ENCODE measurements at regions not wholly inside any gene's neighbourhood (a gene's known extent, or its start where the extent isn't known, plus 50 kb on each side); places are given as distances from the start of the nearest gene placed in this dataset.

- DNase-seq = no peak
Measured at GRCh38 chr2:177072090-177072489, 140.5 kb upstream of the HNRNPA3 start.

GRCh38 chr2:177073611-177074010, 139.0 kb upstream of the HNRNPA3 start:
- DNase-seq = no peak

GRCh38 chr2:177074099-177074710, 138.4 kb upstream of the HNRNPA3 start:
- no peak for DNase-seq

- no peak for DNase-seq
Measured at GRCh38 chr2:177075254-177075653, 137.3 kb upstream of the HNRNPA3 start.

- no peak for DNase-seq
Measured at GRCh38 chr2:177076636-177077179, 135.9 kb upstream of the HNRNPA3 start.

GRCh38 chr2:177077778-177078177, 134.8 kb upstream of the HNRNPA3 start:
- DNase-seq = no peak

GRCh38 chr2:177078416-177078815, 134.2 kb upstream of the HNRNPA3 start:
- no peak for DNase-seq

GRCh38 chr2:177078855-177079254, 133.7 kb upstream of the HNRNPA3 start:
- DNase-seq = no peak

- DNase-seq = no peak
Measured at GRCh38 chr2:177080746-177081284, 131.8 kb upstream of the HNRNPA3 start.

- DNase-seq = no peak
Measured at GRCh38 chr2:177084607-177085006, 128.0 kb upstream of the HNRNPA3 start.

GRCh38 chr2:177088529-177088928, 124.1 kb upstream of the HNRNPA3 start:
- no peak for DNase-seq

- no peak for DNase-seq
Measured at GRCh38 chr2:177090967-177091366, 121.6 kb upstream of the HNRNPA3 start.

- DNase-seq = no peak
Measured at GRCh38 chr2:177093371-177093770, 119.2 kb upstream of the HNRNPA3 start.

- DNase-seq = no peak
Measured at GRCh38 chr2:177098001-177098613, 114.5 kb upstream of the HNRNPA3 start.

GRCh38 chr2:177101930-177102329, 110.7 kb upstream of the HNRNPA3 start:
- DNase-seq = no peak

- DNase-seq = no peak
Measured at GRCh38 chr2:177106212-177106611, 106.4 kb upstream of the HNRNPA3 start.

- no peak for DNase-seq
Measured at GRCh38 chr2:177108890-177109289, 103.7 kb upstream of the HNRNPA3 start.

- no peak for DNase-seq
Measured at GRCh38 chr2:177114712-177115111, 97.9 kb upstream of the HNRNPA3 start.

GRCh38 chr2:177117755-177118154, 94.8 kb upstream of the HNRNPA3 start:
- no peak for DNase-seq

GRCh38 chr2:177118636-177119035, 94.0 kb upstream of the HNRNPA3 start:
- DNase-seq = no peak

GRCh38 chr2:177119099-177119498, 93.5 kb upstream of the HNRNPA3 start:
- DNase-seq = no peak

GRCh38 chr2:177123048-177123447, 89.5 kb upstream of the HNRNPA3 start:
- DNase-seq = no peak

GRCh38 chr2:177124371-177124770, 88.2 kb upstream of the HNRNPA3 start:
- no peak for DNase-seq

- DNase-seq = no peak
Measured at GRCh38 chr2:177127821-177128220, 84.8 kb upstream of the HNRNPA3 start.
